WTC11 (cell line): ENCODE measurements at regions not wholly inside any gene's neighbourhood (a gene's known extent, or its start where the extent isn't known, plus 50 kb on each side); places are given as distances from the start of the nearest gene placed in this dataset.

Experiments
- ATAC-seq: fragments of 200-7000 bp; cut with Tn5 transposase; 2 replicates; pipeline ENCODE4 v1.10.0; 2021; ENCODE audit warnings: mild to moderate bottlenecking, moderate library complexity
- CTCF ChIA-PET: fragments of 300-600 bp; sonication (Branson Sonifier 250); formaldehyde crosslinking; loops from one replicate; lab custom pipeline; 2021; ENCODE audit warnings: antibody characterized with exemption; lab: Charles Lee
- POLR2A ChIA-PET: fragments of 350-600 bp; sonication (Branson Sonifier 250); formaldehyde crosslinking; loops from one replicate; lab custom pipeline; 2021; ENCODE audit warnings: antibody characterized with exemption; lab: Charles Lee
- DNase-seq: peaks from one replicate; pipeline ENCODE4 v3.0.0; 2021; ENCODE audit warnings: low spot score
- H3K27ac Mint-ChIP-seq: 2 replicates; pipeline ENCODE4 v1.8.0; 2021; ENCODE audit warnings: mixed read lengths
- H3K27me3 Mint-ChIP-seq: 2 replicates; pipeline ENCODE4 v1.8.0; 2021; ENCODE audit warnings: low read depth, mild to moderate bottlenecking, moderate library complexity, mixed read lengths
- H3K36me3 Mint-ChIP-seq: 2 replicates; pipeline ENCODE4 v1.8.0; 2021; ENCODE audit warnings: mixed read lengths
- H3K4me1 Mint-ChIP-seq: 2 replicates; pipeline ENCODE4 v1.8.0; 2022; ENCODE audit warnings: mixed read lengths
- H3K4me3 Mint-ChIP-seq: 2 replicates; pipeline ENCODE4 v1.8.0; 2021; ENCODE audit warnings: mild to moderate bottlenecking, moderate library complexity, mixed read lengths
- H3K9me3 Mint-ChIP-seq: 2 replicates; pipeline ENCODE4 v1.8.0; 2021; ENCODE audit warnings: mixed read lengths
- AR ChIP-seq: fragments of 250-450 bp; sonication (Bioruptor Pico); IDR thresholded peaks from 2 replicates; pipeline ENCODE4 v1.9.0; 2021; ENCODE audit warnings: mild to moderate bottlenecking
- CREM ChIP-seq: sonication (generic); formaldehyde crosslinking; IDR thresholded peaks from 2 replicates; pipeline ENCODE4 v1.8.1; 2022; ENCODE audit warnings: mild to moderate bottlenecking, missing genetic modification reagents, moderate library complexity
- CTCF ChIP-seq: fragments of 200-600 bp; IDR thresholded peaks from 2 replicates; pipeline ENCODE4 v1.8.0; 2022; ENCODE audit warnings: antibody characterized with exemption
- E2F1 ChIP-seq: sonication (generic); formaldehyde crosslinking; IDR thresholded peaks from 2 replicates; pipeline ENCODE4 v1.8.0; 2022; ENCODE audit warnings: mild to moderate bottlenecking, missing genetic modification reagents
- ETV6 ChIP-seq: sonication (generic); formaldehyde crosslinking; IDR thresholded peaks from 2 replicates; pipeline ENCODE4 v1.8.1; 2022; ENCODE audit warnings: mild to moderate bottlenecking, missing genetic modification reagents
- GABPB1 ChIP-seq: sonication (generic); formaldehyde crosslinking; IDR thresholded peaks from 2 replicates; pipeline ENCODE4 v1.8.1; 2023; ENCODE audit warnings: mild to moderate bottlenecking, missing genetic modification reagents
- GRHL2 ChIP-seq: fragments of 250-450 bp; sonication (Bioruptor Pico); IDR thresholded peaks from 2 replicates; pipeline ENCODE4 v1.8.0; 2022; ENCODE audit warnings: mild to moderate bottlenecking, moderate library complexity; ENCODE audit not compliant: insufficient replicate concordance, severe bottlenecking
- MAX ChIP-seq: sonication (generic); formaldehyde crosslinking; IDR thresholded peaks from 2 replicates; pipeline ENCODE4 v1.8.0; 2022; ENCODE audit warnings: mild to moderate bottlenecking, missing genetic modification reagents
- NR2C2 ChIP-seq: sonication (generic); formaldehyde crosslinking; IDR thresholded peaks from 2 replicates; pipeline ENCODE4 v1.8.0; 2022; ENCODE audit warnings: mild to moderate bottlenecking, missing genetic modification reagents
- STAT6 ChIP-seq: sonication (generic); formaldehyde crosslinking; conservative IDR thresholded peaks from 2 replicates; pipeline ENCODE4 v1.8.1; 2023; ENCODE audit warnings: mild to moderate bottlenecking, low read depth, missing genetic modification reagents, moderate library complexity
- TEAD1 ChIP-seq: sonication (generic); formaldehyde crosslinking; IDR thresholded peaks from 2 replicates; pipeline ENCODE4 v1.8.0; 2022; ENCODE audit warnings: mild to moderate bottlenecking, missing genetic modification reagents
- TEAD4 ChIP-seq: sonication (generic); formaldehyde crosslinking; IDR thresholded peaks from 2 replicates; pipeline ENCODE4 v1.8.0; 2022; ENCODE audit warnings: mild to moderate bottlenecking, missing genetic modification reagents
- ZMAT4 ChIP-seq: fragments of 250-450 bp; sonication (Bioruptor Pico); IDR thresholded peaks from 2 replicates; pipeline ENCODE4 v1.9.0; 2021; ENCODE audit warnings: mild to moderate bottlenecking
- ZNF423 ChIP-seq: fragments of 250-450 bp; sonication (Bioruptor Pico); IDR thresholded peaks from 2 replicates; pipeline ENCODE4 v2.1.2; 2022; ENCODE audit warnings: mild to moderate bottlenecking, moderate library complexity
- ZNF425 ChIP-seq: fragments of 250-450 bp; sonication (Bioruptor Pico); conservative IDR thresholded peaks from 2 replicates; pipeline ENCODE4 v1.9.0; 2021; ENCODE audit warnings: mild to moderate bottlenecking
- TF ChIP-seq, protein P1 (sequence below): sonication (generic); formaldehyde crosslinking; IDR thresholded peaks from 2 replicates; pipeline ENCODE4 v1.8.1; 2023; ENCODE audit warnings: mild to moderate bottlenecking, missing genetic modification reagents, moderate library complexity
- TF ChIP-seq, protein P2 (sequence below): sonication (generic); formaldehyde crosslinking; IDR thresholded peaks from 2 replicates; pipeline ENCODE4 v1.8.1; 2023; ENCODE audit warnings: mild to moderate bottlenecking, missing genetic modification reagents, moderate library complexity

GRCh38 chr20:16982091-16982726, 234.1 kb downstream of the OTOR start:
- Mint-ChIP-seq H3K9me3 (peaks cover 36% of the 10 kb centered on the region), H3K27me3 (no peaks in the 10 kb centered on the region), H3K27ac (no peak overlapping the region), H3K4me3 (no peak overlapping the region), H3K4me1 (no peaks in the 10 kb centered on the region), H3K36me3 (peaks cover 20% of the 10 kb centered on the region)
- no peak for DNase-seq
- CTCF ChIA-PET: no interaction called here
- ATAC-seq: no peak
- POLR2A ChIA-PET: no interaction called here
- no peak for TF ChIP-seq GRHL2
- TF ChIP-seq TEAD4: no peak
- TF ChIP-seq NR2C2 (CRISPR knock-in tag): no peak
- TF ChIP-seq STAT6 (CRISPR knock-in tag): no peak
- TF ChIP-seq, protein P1, sequence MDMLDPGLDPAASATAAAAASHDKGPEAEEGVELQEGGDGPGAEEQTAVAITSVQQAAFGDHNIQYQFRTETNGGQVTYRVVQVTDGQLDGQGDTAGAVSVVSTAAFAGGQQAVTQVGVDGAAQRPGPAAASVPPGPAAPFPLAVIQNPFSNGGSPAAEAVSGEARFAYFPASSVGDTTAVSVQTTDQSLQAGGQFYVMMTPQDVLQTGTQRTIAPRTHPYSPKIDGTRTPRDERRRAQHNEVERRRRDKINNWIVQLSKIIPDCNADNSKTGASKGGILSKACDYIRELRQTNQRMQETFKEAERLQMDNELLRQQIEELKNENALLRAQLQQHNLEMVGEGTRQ (CRISPR knock-in tag): no peak
- no peak for TF ChIP-seq CTCF
- TF ChIP-seq GABPB1 (CRISPR knock-in tag): no peak
- no peak for TF ChIP-seq ETV6
- no peak for TF ChIP-seq TEAD1 (CRISPR knock-in tag)

GRCh38 chr20:16984481-16984880, 236.3 kb downstream of the OTOR start:
- TF ChIP-seq ZMAT4 (CRISPR knock-in tag) (no peak), TEAD4 (no peak), CREM (CRISPR knock-in tag) (no peak), ZNF423 (no peak), ZNF425 (no peak), E2F1 (CRISPR knock-in tag) (no peak), TEAD1 (CRISPR knock-in tag) (no peak), AR (CRISPR knock-in tag) (no peak), MAX (no peak)
- TF ChIP-seq, protein P2, sequence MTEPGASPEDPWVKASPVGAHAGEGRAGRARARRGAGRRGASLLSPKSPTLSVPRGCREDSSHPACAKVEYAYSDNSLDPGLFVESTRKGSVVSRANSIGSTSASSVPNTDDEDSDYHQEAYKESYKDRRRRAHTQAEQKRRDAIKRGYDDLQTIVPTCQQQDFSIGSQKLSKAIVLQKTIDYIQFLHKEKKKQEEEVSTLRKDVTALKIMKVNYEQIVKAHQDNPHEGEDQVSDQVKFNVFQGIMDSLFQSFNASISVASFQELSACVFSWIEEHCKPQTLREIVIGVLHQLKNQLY: no peak
- Mint-ChIP-seq H3K27me3 (no peaks in the 10 kb centered on the region), H3K36me3 (peaks cover 12% of the 10 kb centered on the region; the same call in 1 of the 2 replicates), H3K27ac (no peak overlapping the region), H3K4me1 (no peaks in the 10 kb centered on the region), H3K4me3 (no peak overlapping the region), H3K9me3 (peaks cover 19% of the 10 kb centered on the region)
- ATAC-seq: no peak
- CTCF ChIA-PET: no interaction called here
- POLR2A ChIA-PET: no interaction called here
- no peak for DNase-seq
